ENCODE measurements at regions not wholly inside any gene's neighbourhood (a gene's known extent, or its start where the extent isn't known, plus 50 kb on each side); places are given as distances from the start of the nearest gene placed in this dataset.

- Histone ChIP-seq H3K9ac (ENCODE audit: low read depth, low read length) (no peak overlapping the region), H2BK20ac (ENCODE audit: low read depth, low read length) (no peak overlapping the region), H3K23ac (ENCODE audit: low read depth, low read length) (no peak overlapping the region), H4K20me1 (ENCODE audit: insufficient read depth, low read length) (no peaks in the 10 kb centered on the region), H4K91ac (ENCODE audit: insufficient read depth, low read depth, low read length) (no peak overlapping the region), H2AK5ac (ENCODE audit: low read depth, low read length) (no peak overlapping the region), H3K9me1 (ENCODE audit: insufficient read depth, low read length) (peaks cover 4% of the 10 kb centered on the region; the same call in 1 of the 2 replicates), H3K14ac (replicated peaks; ENCODE audit: low read depth, low read length) (no peak overlapping the region; the same call in 1 of the 2 replicates), H3K4me3 (ENCODE audit: insufficient read depth, low read depth, low read length) (no peak overlapping the region), H3K4me1 (ENCODE audit: control insufficient read depth, insufficient read depth, low read length) (no peaks in the 10 kb centered on the region), H2BK5ac (ENCODE audit: low read depth, low read length, poor library complexity, severe bottlenecking) (no peak overlapping the region), H3K27me3 (ENCODE audit: control insufficient read depth, insufficient read depth, low read length) (no peaks in the 10 kb centered on the region), H2BK120ac (ENCODE audit: low read depth, low read length) (no peak overlapping the region), H3K4ac (ENCODE audit: low read depth, low read length) (peak overlapping the region; percentile 9; the same call in 1 of the 2 replicates), H2BK15ac (ENCODE audit: low read depth, low read length) (no peak overlapping the region), H3K56ac (ENCODE audit: extremely low read depth, insufficient read depth, low read length) (no peak overlapping the region), H2AK9ac (replicated peaks; ENCODE audit: low read depth, low read length, poor library complexity) (no peak overlapping the region), H4K8ac (ENCODE audit: low read depth in 2 of 2, low read length in 2 of 2) (no peak overlapping the region), H3K79me1 (ENCODE audit: low read depth in 1 of 2, low read length in 2 of 2) (no peaks in the 10 kb centered on the region), H3K4me2 (ENCODE audit: low read depth, low read length) (no peak overlapping the region), H3K18ac (ENCODE audit: low read depth, low read length) (no peak overlapping the region), H3K9me3 (ENCODE audit: control insufficient read depth, insufficient read depth, low read length) (no peaks in the 10 kb centered on the region), H3K36me3 (ENCODE audit: control insufficient read depth, insufficient read depth, low read length) (no peaks in the 10 kb centered on the region), H4K5ac (ENCODE audit: low read depth, low read length) (no peak overlapping the region), H2AFZ (replicated peaks; ENCODE audit: low read length, poor library complexity) (peak overlapping the region; percentile 53), H3K27ac (ENCODE audit: insufficient read depth, low read length) (no peak overlapping the region)
- ATAC-seq (ENCODE audit: low read depth), result no peak
- intact Hi-C loops (cut with micrococcal nuclease) (no loop called here), dilution Hi-C loops (cut with HindIII; ENCODE audit: low sequenced_read_pairs, unreplicated experiment) (no loop called here), in situ Hi-C loops (cut with MboI; ENCODE audit: low sequenced_read_pairs) (no loop called here)
- DNase-seq, result no peak
- 94% methylated on average over 2 of the region's 3 CpGs; no CpG with 5 or more reads in 1 of the 2 experiments for WGBS, 2 experiments (ENCODE audit: extremely low coverage in 2 of 2, insufficient read length in 1 of 2)
- ChIA-PET CTCF (no interaction called here), POLR2A (ENCODE audit: unreplicated experiment) (no interaction called here)
- TF ChIP-seq MAFK (IDR thresholded peaks at IDR 0.05; ENCODE audit: low read depth, low read length) (no peak), MXI1 (IDR thresholded peaks at IDR 0.05; ENCODE audit: borderline replicate concordance, low read depth, low read length) (no peak), NFE2L2 (IDR thresholded peaks at IDR 0.05; ENCODE audit: low read depth, low read length) (no peak), CHD1 (IDR thresholded peaks at IDR 0.05; ENCODE audit: low read depth, low read length) (no peak), ELK1 (IDR thresholded peaks at IDR 0.05; ENCODE audit: borderline replicate concordance, low read depth, low read length) (no peak), CTCF (conservative IDR thresholded peaks at IDR 0.05; ENCODE audit: low read depth, low read length) (no peak), RCOR1 (IDR thresholded peaks at IDR 0.05; ENCODE audit: insufficient replicate concordance, low read length) (no peak), CEBPB (IDR thresholded peaks at IDR 0.05; ENCODE audit: low read depth, low read length) (no peak), BHLHE40 (IDR thresholded peaks at IDR 0.05; ENCODE audit: low read depth, low read length) (no peak), MAZ (IDR thresholded peaks at IDR 0.05; ENCODE audit: borderline replicate concordance, low read depth, low read length) (no peak), RAD21 (IDR thresholded peaks at IDR 0.05; ENCODE audit: low read length) (no peak), FOS (IDR thresholded peaks at IDR 0.05; ENCODE audit: low read depth, low read length) (no peak), RFX5 (IDR thresholded peaks at IDR 0.05; ENCODE audit: low read depth, low read length) (no peak), SMC3 (IDR thresholded peaks at IDR 0.05; ENCODE audit: low read depth, low read length) (no peak), USF2 (IDR thresholded peaks at IDR 0.05; ENCODE audit: low read depth, low read length) (no peak), POLR2A (IDR thresholded peaks at IDR 0.05; ENCODE audit: low read depth, low read length) (no peak)
- BruUV-seq (replicated peaks), result no TSS peak
These were observed 265.8 kb downstream of the PCDH18 start for GRCh38 chr4:137266511-137266910.

All from IMR-90 (cell line).